AG09319 (cell line): ENCODE measurements at regions not wholly inside any gene's neighbourhood (a gene's known extent, or its start where the extent isn't known, plus 50 kb on each side); places are given as distances from the start of the nearest gene placed in this dataset.

Experiments
- DNase-seq: peaks from one replicate; pipeline ENCODE4 v3.0.0-alpha.2; 2010; ENCODE audit warnings: low read depth; ENCODE audit errors: extremely low read depth
- CTCF ChIP-seq: IDR thresholded peaks from 2 replicates; pipeline ENCODE4 v1.5.1; 2011; ENCODE audit warnings: low read depth, mild to moderate bottlenecking, inconsistent platforms, low read length, moderate library complexity

GRCh38 chr10:125494651-125495239 lies 188.2 kb downstream of the TEX36 start:
- no peak for TF ChIP-seq CTCF
- DNase-seq: no peak

- no peak for DNase-seq
- no peak for TF ChIP-seq CTCF
These were observed 191.6 kb downstream of the TEX36 start for GRCh38 chr10:125491381-125491780.

- TF ChIP-seq CTCF: no peak
- DNase-seq: no peak
These were observed 193.2 kb downstream of the TEX36 start for GRCh38 chr10:125489731-125490130.

- no peak for DNase-seq
- TF ChIP-seq CTCF: no peak
These were observed 197.3 kb downstream of the TEX36 start for GRCh38 chr10:125485665-125486064.

GRCh38 chr10:125484035-125484732 lies 198.8 kb downstream of the TEX36 start:
- no peak for TF ChIP-seq CTCF

GRCh38 chr10:125482637-125483036 lies 200.3 kb downstream of the TEX36 start:
- DNase-seq: no peak
- TF ChIP-seq CTCF: no peak

More at GRCh38 chr10:125484035-125484732, 198.8 kb downstream of the TEX36 start:
- DNase-seq: no peak

- no peak for TF ChIP-seq CTCF
- DNase-seq: no peak
These were observed 200.9 kb downstream of the TEX36 start for GRCh38 chr10:125482108-125482507.
